ENCODE measurements at regions not wholly inside any gene's neighbourhood (a gene's known extent, or its start where the extent isn't known, plus 50 kb on each side); places are given as distances from the start of the nearest gene placed in this dataset.

DNA sequence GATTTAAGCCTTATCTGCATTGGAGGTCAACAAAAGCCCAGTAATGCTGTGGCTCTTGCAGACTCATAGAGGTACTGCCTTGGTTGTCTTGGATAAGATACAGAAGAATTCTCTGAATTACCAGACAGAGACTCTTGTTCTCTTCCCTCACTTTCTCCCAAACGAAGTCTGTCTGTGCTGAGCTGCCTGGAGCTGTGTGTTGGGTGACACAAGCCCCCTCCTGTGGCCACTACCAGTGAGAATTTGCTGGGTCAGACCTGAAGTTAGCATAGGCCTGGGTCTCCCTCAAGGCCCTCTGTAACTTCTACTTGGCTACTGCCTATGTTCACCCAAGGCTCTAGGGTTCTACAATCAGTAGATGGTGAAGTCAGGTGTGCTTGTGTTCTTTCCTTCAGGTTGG lies 413.0 kb downstream of the PCDH20 start:
- Histone ChIP-seq H3K9me3 (peaks cover 4% of the 10 kb centered on the region; the same call in 1 of the 2 replicates), H4K20me1 (ENCODE audit: insufficient read depth) (no peaks in the 10 kb centered on the region), H2AFZ (ENCODE audit: low read depth) (no peak overlapping the region), H3F3A (replicated peaks; ENCODE audit: insufficient read depth) (no peaks in the 10 kb centered on the region), H3K4me2 (no peak overlapping the region), H3K36me3 (replicated peaks in 1 of 2; ENCODE audit: control insufficient read depth in 1 of 2, insufficient read depth in 2 of 2, low read length in 1 of 2) (no peaks in the 10 kb centered on the region), H3K9ac (no peak overlapping the region), H3K9me2 (no peaks in the 10 kb centered on the region), H3K27ac (ENCODE audit: low read depth in 2 of 2, low read length in 1 of 2) (no peak overlapping the region), H3K4me3 (ENCODE audit: low read depth in 2 of 2, low read length in 1 of 2) (no peak overlapping the region), H3K4me1 (ENCODE audit: control insufficient read depth in 1 of 2, insufficient read depth in 2 of 2, low read depth in 1 of 2, low read length in 1 of 2) (no peaks in the 10 kb centered on the region), H3K27me3 (ENCODE audit: insufficient read depth) (no peaks in the 10 kb centered on the region), H3K79me2 (ENCODE audit: insufficient read depth) (no peaks in the 10 kb centered on the region)
- DNase-seq = no peak
- TF ChIP-seq CHD2 (IDR thresholded peaks at IDR 0.05; ENCODE audit: low read length, partially characterized antibody) = no peak
- TF ChIP-seq FOXM1 (IDR thresholded peaks at IDR 0.05; ENCODE audit: low read depth) = no peak
- TF ChIP-seq SMC3 (IDR thresholded peaks at IDR 0.05; ENCODE audit: low read depth, low read length) = no peak
- TF ChIP-seq EP300 (IDR thresholded peaks at IDR 0.05; ENCODE audit: borderline replicate concordance in 1 of 2, low read depth in 1 of 2, low read length in 1 of 2) = no peak
- no peak for TF ChIP-seq MXI1 (IDR thresholded peaks at IDR 0.05; ENCODE audit: low read depth, low read length)
- no peak for TF ChIP-seq RAD21 (IDR thresholded peaks at IDR 0.05; ENCODE audit: low read length)
- ChIA-PET POLR2A (no interaction called here), CTCF (no interaction called here)
- WGBS (ENCODE audit: low lambda C conversion rate) = 13% methylated on average over 1 of the region's 1 CpG

DNA sequence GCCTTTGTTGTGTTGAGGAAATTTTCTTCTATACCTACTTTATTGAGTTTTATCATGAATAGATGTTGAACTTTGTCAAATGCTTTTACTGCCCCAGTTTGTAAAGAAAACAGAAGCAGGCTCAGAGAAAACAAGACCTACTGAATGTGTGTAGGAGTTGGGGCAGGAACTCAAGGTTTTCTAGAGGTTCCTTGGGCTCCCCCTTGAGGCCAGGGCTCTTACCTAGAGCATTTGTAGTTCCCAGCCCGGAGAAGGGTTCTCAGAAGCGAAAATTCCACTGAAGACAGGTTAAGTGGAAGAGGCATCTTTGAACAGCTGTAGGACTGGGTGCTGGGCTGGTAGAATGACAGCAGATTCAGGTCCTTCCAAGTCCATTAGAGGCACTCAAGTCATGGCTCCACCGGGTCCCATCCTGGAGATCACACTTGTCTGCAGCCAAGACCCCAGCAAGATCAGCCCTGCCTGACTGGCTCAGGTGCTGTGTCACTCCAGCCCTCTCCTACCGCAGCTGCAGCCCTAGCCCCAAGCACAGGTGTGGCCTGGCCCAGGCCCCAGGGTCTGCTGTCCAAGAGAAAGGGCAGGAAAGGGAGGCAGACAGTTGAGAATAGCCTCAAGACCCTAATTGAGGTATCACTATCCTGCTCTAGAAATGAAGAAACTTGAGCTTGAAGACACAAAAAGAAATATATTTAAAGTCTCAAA lies 425.5 kb downstream of the PCDH20 start:
- no peaks in the 10 kb centered on the region for H3K9me2 ChIP-seq
- WGBS (ENCODE audit: low lambda C conversion rate) = 8% methylated on average over 2 of the region's 4 CpGs
- H3K36me3 ChIP-seq (replicated peaks in 1 of 2; ENCODE audit: control insufficient read depth in 1 of 2, insufficient read depth in 2 of 2, low read length in 1 of 2) = no peaks in the 10 kb centered on the region
- no peak overlapping the region for H3K27ac ChIP-seq (ENCODE audit: low read depth in 2 of 2, low read length in 1 of 2)
- POLR2A ChIA-PET = no interaction called here
- TF ChIP-seq TEAD4 (IDR thresholded peaks at IDR 0.05; ENCODE audit: borderline replicate concordance, insufficient read depth) = no peak
- no peak for TF ChIP-seq ELF1 (IDR thresholded peaks at IDR 0.05)
- TF ChIP-seq POLR2AphosphoS5 (IDR thresholded peaks at IDR 0.05; ENCODE audit: low read depth, low read length) = no peak
- no peak for TF ChIP-seq RAD21 (IDR thresholded peaks at IDR 0.05; ENCODE audit: low read length)
- TF ChIP-seq NFIC (IDR thresholded peaks at IDR 0.05; ENCODE audit: borderline replicate concordance) = no peak
- no peak for TF ChIP-seq GATA2 (CRISPR knock-in tag; IDR thresholded peaks at IDR 0.05)
- no peak for TF ChIP-seq GABPA (IDR thresholded peaks at IDR 0.05; ENCODE audit: low read depth)
- TF ChIP-seq FOXJ3 (CRISPR knock-in tag; IDR thresholded peaks at IDR 0.05) = no peak
- TF ChIP-seq MXI1 (IDR thresholded peaks at IDR 0.05; ENCODE audit: low read depth, low read length) = no peak
- no peak for TF ChIP-seq JUND (IDR thresholded peaks at IDR 0.05)
- no peak for TF ChIP-seq FOXM1 (IDR thresholded peaks at IDR 0.05; ENCODE audit: low read depth)
- TF ChIP-seq, protein P1, sequence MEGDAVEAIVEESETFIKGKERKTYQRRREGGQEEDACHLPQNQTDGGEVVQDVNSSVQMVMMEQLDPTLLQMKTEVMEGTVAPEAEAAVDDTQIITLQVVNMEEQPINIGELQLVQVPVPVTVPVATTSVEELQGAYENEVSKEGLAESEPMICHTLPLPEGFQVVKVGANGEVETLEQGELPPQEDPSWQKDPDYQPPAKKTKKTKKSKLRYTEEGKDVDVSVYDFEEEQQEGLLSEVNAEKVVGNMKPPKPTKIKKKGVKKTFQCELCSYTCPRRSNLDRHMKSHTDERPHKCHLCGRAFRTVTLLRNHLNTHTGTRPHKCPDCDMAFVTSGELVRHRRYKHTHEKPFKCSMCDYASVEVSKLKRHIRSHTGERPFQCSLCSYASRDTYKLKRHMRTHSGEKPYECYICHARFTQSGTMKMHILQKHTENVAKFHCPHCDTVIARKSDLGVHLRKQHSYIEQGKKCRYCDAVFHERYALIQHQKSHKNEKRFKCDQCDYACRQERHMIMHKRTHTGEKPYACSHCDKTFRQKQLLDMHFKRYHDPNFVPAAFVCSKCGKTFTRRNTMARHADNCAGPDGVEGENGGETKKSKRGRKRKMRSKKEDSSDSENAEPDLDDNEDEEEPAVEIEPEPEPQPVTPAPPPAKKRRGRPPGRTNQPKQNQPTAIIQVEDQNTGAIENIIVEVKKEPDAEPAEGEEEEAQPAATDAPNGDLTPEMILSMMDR (IDR thresholded peaks at IDR 0.05) = no peak
- no peak for TF ChIP-seq YY1 (IDR thresholded peaks at IDR 0.05; ENCODE audit: low read depth)
- TF ChIP-seq EZH2phosphoT487 (IDR thresholded peaks at IDR 0.05; ENCODE audit: borderline replicate concordance, low read depth) = no peak
- TF ChIP-seq RXRA (IDR thresholded peaks at IDR 0.05; ENCODE audit: borderline replicate concordance, low read depth) = no peak
- TF ChIP-seq, protein P2, sequence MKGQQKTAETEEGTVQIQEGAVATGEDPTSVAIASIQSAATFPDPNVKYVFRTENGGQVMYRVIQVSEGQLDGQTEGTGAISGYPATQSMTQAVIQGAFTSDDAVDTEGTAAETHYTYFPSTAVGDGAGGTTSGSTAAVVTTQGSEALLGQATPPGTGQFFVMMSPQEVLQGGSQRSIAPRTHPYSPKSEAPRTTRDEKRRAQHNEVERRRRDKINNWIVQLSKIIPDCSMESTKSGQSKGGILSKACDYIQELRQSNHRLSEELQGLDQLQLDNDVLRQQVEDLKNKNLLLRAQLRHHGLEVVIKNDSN (IDR thresholded peaks at IDR 0.05; ENCODE audit: borderline replicate concordance, low read depth) = no peak
- no peak for TF ChIP-seq FOSL2 (IDR thresholded peaks at IDR 0.05; ENCODE audit: borderline replicate concordance, low read depth)
- H2AFZ ChIP-seq (ENCODE audit: low read depth) = no peak overlapping the region
- no peak overlapping the region for H3K9ac ChIP-seq
- no peak overlapping the region for H3K4me2 ChIP-seq
- CTCF ChIA-PET = interaction anchor here (1.0 kb wide), 1 partner anchor 14 kb away, joined by 3 read pairs; no protein-coding TSS in a partner anchor
- H3K27me3 ChIP-seq (ENCODE audit: insufficient read depth) = no peaks in the 10 kb centered on the region
- H4K20me1 ChIP-seq (ENCODE audit: insufficient read depth) = no peaks in the 10 kb centered on the region
- no peaks in the 10 kb centered on the region for H3F3A ChIP-seq (replicated peaks; ENCODE audit: insufficient read depth)
- DNase-seq = no peak
- no peaks in the 10 kb centered on the region for H3K79me2 ChIP-seq (ENCODE audit: insufficient read depth)
- H3K9me3 ChIP-seq = no peaks in the 10 kb centered on the region
- no peak overlapping the region for H3K4me3 ChIP-seq (ENCODE audit: low read depth in 2 of 2, low read length in 1 of 2)
- H3K4me1 ChIP-seq (ENCODE audit: control insufficient read depth in 1 of 2, insufficient read depth in 2 of 2, low read depth in 1 of 2, low read length in 1 of 2) = no peaks in the 10 kb centered on the region

Data from SK-N-SH (cell line).